A673 (cell line): ENCODE measurements at regions not wholly inside any gene's neighbourhood (a gene's known extent, or its start where the extent isn't known, plus 50 kb on each side); places are given as distances from the start of the nearest gene placed in this dataset.

Experiments used
- BruUV-seq: library from RNA; stranded (reverse); fragments of 400-500 nt; replicated peaks from 2 replicates; lab custom pipeline; 2021; lab: Mats Ljungman, UMichigan
- CTCF ChIA-PET: fragments of 300-600 bp; sonication (Branson Sonifier 250); formaldehyde crosslinking; loops from one replicate; lab custom pipeline; 2022; ENCODE audit warnings: antibody characterized with exemption; lab: Charles Lee
- POLR2A ChIA-PET: fragments of 300-600 bp; sonication (Branson Sonifier 250); formaldehyde crosslinking; loops from one replicate; lab custom pipeline; 2022; ENCODE audit warnings: antibody characterized with exemption; ENCODE audit not compliant: low non-redundant PET; lab: Charles Lee
- DNase-seq: peaks from one replicate; pipeline ENCODE4 v3.0.0-alpha.2; 2015; ENCODE audit warnings: low spot score
- H3K27ac ChIP-seq: fragments of 200-600 bp; sonication (generic); 2 replicates; pipeline ENCODE4 v1.5.1; 2016; ENCODE audit warnings: mixed run types, low read depth, mild to moderate bottlenecking, mixed read lengths, antibody characterized with exemption, low read length; ENCODE audit not compliant: poor library complexity, severe bottlenecking
- H3K27me3 ChIP-seq: fragments of 200-600 bp; sonication (generic); replicated peaks from 2 replicates; pipeline ENCODE4 v1.6.1; 2017; ENCODE audit warnings: mixed run types, low read depth, mild to moderate bottlenecking, mixed read lengths, antibody characterized with exemption, low read length; ENCODE audit not compliant: insufficient read depth, poor library complexity
- H3K36me3 ChIP-seq: fragments of 200-600 bp; sonication (generic); 2 replicates; pipeline ENCODE4 v1.6.1; 2016; ENCODE audit warnings: mixed run types, mild to moderate bottlenecking, mixed read lengths, antibody characterized with exemption, low read length; ENCODE audit not compliant: insufficient read depth, poor library complexity, severe bottlenecking
- H3K4me1 ChIP-seq: fragments of 200-600 bp; sonication (generic); 2 replicates; pipeline ENCODE4 v1.6.1; 2017; ENCODE audit warnings: mixed run types, mild to moderate bottlenecking, mixed read lengths, antibody characterized with exemption, low read length; ENCODE audit not compliant: insufficient read depth, poor library complexity, severe bottlenecking
- H3K4me3 ChIP-seq: fragments of 200-600 bp; sonication (generic); 2 replicates; pipeline ENCODE4 v1.5.1; 2016; ENCODE audit warnings: low read depth, mixed run types, mild to moderate bottlenecking, mixed read lengths, low read length; ENCODE audit not compliant: poor library complexity, severe bottlenecking
- H3K9me3 ChIP-seq: fragments of 200-600 bp; sonication (generic); 2 replicates; pipeline ENCODE4 v1.6.1; 2016; ENCODE audit warnings: mixed run types, low read depth, mild to moderate bottlenecking, mixed read lengths, antibody characterized with exemption, low read length; ENCODE audit not compliant: poor library complexity, severe bottlenecking
- CTCF ChIP-seq: fragments of 300-800, 200-600 bp; sonication (generic); conservative IDR thresholded peaks from 2 replicates; pipeline ENCODE4 v1.5.1; 2017; ENCODE audit warnings: low read depth, mild to moderate bottlenecking, antibody characterized with exemption, low read length, moderate library complexity, mixed read lengths
- EZH2 ChIP-seq: fragments of 200-600 bp; sonication (generic); IDR thresholded peaks from 2 replicates; pipeline ENCODE4 v1.6.1; 2017; ENCODE audit warnings: borderline replicate concordance, low read depth, mild to moderate bottlenecking, mixed read lengths, antibody characterized with exemption, low read length; ENCODE audit not compliant: poor library complexity, severe bottlenecking
- intact Hi-C: fragments of 100-400 bp; cut with micrococcal nuclease; formaldehyde crosslinking; loops from one replicate; pipeline ENCODE4 v1.10.0; 2022; ENCODE audit not compliant: unreplicated experiment

DNA sequence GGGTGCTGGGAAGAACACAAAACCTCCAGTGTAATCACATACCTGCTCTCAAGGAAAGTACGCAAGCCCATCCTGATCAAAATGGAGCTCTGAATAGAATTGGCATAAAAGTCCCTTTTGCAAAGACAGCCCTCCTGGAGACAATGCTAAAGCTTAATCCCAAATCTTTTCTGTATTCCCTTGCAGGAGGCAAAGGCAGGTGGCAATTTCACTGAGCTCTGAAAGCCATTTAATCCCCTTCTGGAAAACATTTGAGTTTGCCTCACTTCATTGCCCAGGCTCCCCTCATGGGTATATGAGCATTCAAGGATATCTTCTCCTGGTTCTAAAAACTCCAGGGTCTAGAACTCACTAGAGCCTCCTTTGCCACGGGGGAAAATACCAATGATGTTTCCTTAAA lies 310.2 kb upstream of the CNR1 start:
- Histone ChIP-seq H3K36me3 (no peaks in the 10 kb centered on the region), H3K4me1 (no peaks in the 10 kb centered on the region), H3K27me3 (peaks cover 8% of the 10 kb centered on the region), H3K27ac (no peak overlapping the region), H3K9me3 (no peaks in the 10 kb centered on the region), H3K4me3 (no peak overlapping the region)
- POLR2A ChIA-PET: no interaction called here
- no peak for TF ChIP-seq EZH2
- TF ChIP-seq CTCF: no peak
- DNase-seq: no peak
- BruUV-seq: no TSS peak
- CTCF ChIA-PET: no interaction called here
- intact Hi-C loops: no loop called here

GRCh38 chr6:88474720-88475119 lies 308.6 kb upstream of the CNR1 start:
- H3K27me3 ChIP-seq: peaks cover 8% of the 10 kb centered on the region
- H3K4me1 ChIP-seq: no peaks in the 10 kb centered on the region
- H3K27ac ChIP-seq: no peak overlapping the region
- POLR2A ChIA-PET: no interaction called here
- no peak for DNase-seq
- BruUV-seq: no TSS peak
- no peaks in the 10 kb centered on the region for H3K36me3 ChIP-seq
- H3K9me3 ChIP-seq: no peaks in the 10 kb centered on the region
- CTCF ChIA-PET: no interaction called here
- TF ChIP-seq EZH2 (no peak), CTCF (no peak)
- intact Hi-C loops: no loop called here
- H3K4me3 ChIP-seq: no peak overlapping the region

DNA sequence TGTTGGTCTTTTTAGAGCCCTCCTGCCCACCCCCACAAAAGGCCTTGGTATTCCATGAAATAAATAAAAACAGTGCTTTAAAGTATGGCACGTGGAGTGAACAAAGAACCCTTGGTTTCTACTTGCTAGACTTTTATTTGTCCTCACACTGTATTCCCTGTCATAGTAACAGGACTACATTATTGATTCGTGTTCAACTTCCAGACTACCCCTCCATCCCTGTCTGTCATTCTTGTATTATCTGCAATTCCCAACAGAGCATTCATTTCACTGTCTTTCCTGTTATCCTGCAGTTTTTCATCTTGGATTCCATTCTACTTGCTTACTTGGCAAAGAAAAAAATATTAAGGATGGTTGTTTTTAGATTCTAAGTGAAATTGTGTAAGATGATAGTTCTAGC lies 307.4 kb upstream of the CNR1 start:
- intact Hi-C loops: no loop called here
- CTCF ChIA-PET: no interaction called here
- peaks cover 8% of the 10 kb centered on the region for H3K27me3 ChIP-seq
- H3K36me3 ChIP-seq: no peaks in the 10 kb centered on the region
- POLR2A ChIA-PET: no interaction called here
- no peak for DNase-seq
- no peaks in the 10 kb centered on the region for H3K9me3 ChIP-seq
- no peak overlapping the region for H3K27ac ChIP-seq
- BruUV-seq: no TSS peak
- no peak for TF ChIP-seq EZH2
- no peak for TF ChIP-seq CTCF
- H3K4me3 ChIP-seq: no peak overlapping the region
- H3K4me1 ChIP-seq: no peaks in the 10 kb centered on the region
